ENCODE measurements at regions not wholly inside any gene's neighbourhood (a gene's known extent, or its start where the extent isn't known, plus 50 kb on each side); places are given as distances from the start of the nearest gene placed in this dataset.
"Not testable (repeated sequence)": the region's sequence is repeated elsewhere in the genome, so short reads cannot be mapped to it uniquely, and the experiment has no call there.

DNA sequence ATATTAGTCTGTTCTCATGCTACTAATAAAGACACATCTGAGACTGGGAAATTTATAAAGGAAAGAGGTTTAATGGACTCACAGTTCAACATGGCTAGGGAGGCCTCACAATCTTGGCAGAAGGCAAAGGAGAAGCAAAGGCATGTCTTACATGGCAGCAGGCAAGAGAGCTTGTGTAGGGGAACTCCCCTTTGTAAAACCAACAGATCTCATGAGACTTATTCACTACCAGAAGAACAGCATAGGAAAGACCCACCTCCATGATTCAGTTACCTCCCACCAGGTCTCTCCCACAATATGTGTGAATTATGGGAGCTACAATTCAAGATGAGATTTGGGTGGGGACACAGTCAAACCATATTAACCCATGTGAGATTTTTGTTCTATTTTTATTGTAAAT is 244.5 kb upstream of the TRIB2 start:
- TF ChIP-seq TAF1 (IDR thresholded peaks at IDR 0.05; ENCODE audit: borderline replicate concordance, low read depth, low read length); POLR2AphosphoS5 (IDR thresholded peaks at IDR 0.05; ENCODE audit: low read depth, low read length): not testable (repeated sequence)
